Endothelial cell (in vitro differentiated cells): ENCODE measurements at regions not wholly inside any gene's neighbourhood (a gene's known extent, or its start where the extent isn't known, plus 50 kb on each side); places are given as distances from the start of the nearest gene placed in this dataset.

Experiments used
- DNase-seq: peaks from one replicate; pipeline ENCODE4 v3.0.0; 2021; ENCODE audit warnings: low spot score
- H3K27ac Mint-ChIP-seq: one replicate; pipeline ENCODE4 v1.8.0; 2021; ENCODE audit warnings: mixed read lengths, inconsistent platforms; ENCODE audit not compliant: unreplicated experiment
- H3K27me3 Mint-ChIP-seq: one replicate; pipeline ENCODE4 v1.8.0; 2021; ENCODE audit warnings: mild to moderate bottlenecking, moderate library complexity, mixed read lengths, inconsistent platforms; ENCODE audit not compliant: unreplicated experiment
- H3K36me3 Mint-ChIP-seq: one replicate; pipeline ENCODE4 v1.8.0; 2021; ENCODE audit warnings: mild to moderate bottlenecking, low read depth, mixed read lengths, inconsistent platforms; ENCODE audit not compliant: unreplicated experiment
- H3K4me1 Mint-ChIP-seq: one replicate; pipeline ENCODE4 v1.8.0; 2021; ENCODE audit warnings: mild to moderate bottlenecking, mixed read lengths, inconsistent platforms; ENCODE audit not compliant: unreplicated experiment
- H3K4me3 Mint-ChIP-seq: one replicate; pipeline ENCODE4 v1.8.0; 2021; ENCODE audit warnings: mild to moderate bottlenecking, mixed read lengths, inconsistent platforms; ENCODE audit not compliant: unreplicated experiment
- H3K9me3 Mint-ChIP-seq: one replicate; pipeline ENCODE4 v1.8.0; 2021; ENCODE audit warnings: mixed read lengths, inconsistent platforms; ENCODE audit not compliant: unreplicated experiment
- CTCF ChIP-seq: fragments of 200-600 bp; sonication (generic); IDR thresholded peaks from one replicate; pipeline ENCODE4 v1.5.0; 2021; ENCODE audit warnings: antibody characterized with exemption; ENCODE audit not compliant: unreplicated experiment

DNA sequence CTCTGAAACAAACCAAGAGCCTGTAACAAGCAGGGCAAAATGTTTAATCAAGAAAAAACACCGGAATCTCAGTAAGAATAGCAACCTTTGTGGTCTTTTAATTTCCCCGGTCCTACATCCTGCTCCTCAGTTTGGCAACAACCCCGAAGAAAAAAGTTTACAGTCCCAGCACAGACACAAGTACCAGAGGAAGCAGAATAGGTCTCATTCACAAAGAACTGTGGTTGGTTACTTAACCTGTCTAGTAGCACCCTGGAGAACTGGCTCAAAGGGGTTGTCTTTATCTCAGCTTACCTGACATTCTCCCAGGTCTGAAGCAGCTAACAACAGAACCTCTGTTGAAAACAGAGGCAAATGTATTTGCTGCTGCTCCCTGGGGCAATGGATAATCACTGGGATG, 399.3 kb downstream of the AJAP1 start:
- H3K27me3 Mint-ChIP-seq, result no peaks in the 10 kb centered on the region

DNA sequence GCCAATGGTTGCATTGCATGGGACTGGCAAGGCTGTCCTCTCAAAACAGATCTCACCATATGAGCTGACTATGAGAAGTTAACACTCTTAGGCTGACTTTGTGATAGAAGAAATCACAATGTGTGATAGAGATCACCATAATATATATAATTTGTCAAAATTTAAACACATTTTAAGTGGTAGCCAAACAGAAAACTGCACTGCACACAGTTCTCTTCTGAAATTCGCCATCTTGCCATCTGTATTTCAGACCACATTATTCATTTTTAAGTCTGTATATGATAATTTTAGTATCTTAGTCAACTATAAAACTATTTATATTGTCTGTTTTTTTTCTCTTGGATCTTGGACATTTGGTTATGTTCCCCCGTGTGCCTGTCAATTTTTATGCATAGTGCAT, 374.7 kb downstream of the AJAP1 start:
- H3K4me3 Mint-ChIP-seq, result no peak overlapping the region
- no peaks in the 10 kb centered on the region for H3K36me3 Mint-ChIP-seq
- no peaks in the 10 kb centered on the region for H3K4me1 Mint-ChIP-seq
- no peak for DNase-seq
- no peak for TF ChIP-seq CTCF
- H3K27ac Mint-ChIP-seq, result no peak overlapping the region
- H3K27me3 Mint-ChIP-seq, result no peaks in the 10 kb centered on the region
- H3K9me3 Mint-ChIP-seq, result no peaks in the 10 kb centered on the region

More for the DNA sequence above, 399.3 kb downstream of the AJAP1 start:
- Mint-ChIP-seq H3K4me3 (no peak overlapping the region), H3K27ac (no peak overlapping the region), H3K4me1 (no peaks in the 10 kb centered on the region), H3K36me3 (no peaks in the 10 kb centered on the region), H3K9me3 (no peaks in the 10 kb centered on the region)
- no peak for DNase-seq
- no peak for TF ChIP-seq CTCF

GRCh38 chr1:5012249-5012648, 357.8 kb downstream of the AJAP1 start:
- H3K4me3 Mint-ChIP-seq, result no peak overlapping the region
- H3K36me3 Mint-ChIP-seq, result no peaks in the 10 kb centered on the region
- no peaks in the 10 kb centered on the region for H3K9me3 Mint-ChIP-seq
- no peaks in the 10 kb centered on the region for H3K27me3 Mint-ChIP-seq
- no peaks in the 10 kb centered on the region for H3K4me1 Mint-ChIP-seq
- no peak for TF ChIP-seq CTCF
- no peak for DNase-seq
- H3K27ac Mint-ChIP-seq, result no peak overlapping the region

- no peaks in the 10 kb centered on the region for H3K4me1 Mint-ChIP-seq
- H3K27ac Mint-ChIP-seq, result no peak overlapping the region
- H3K4me3 Mint-ChIP-seq, result no peak overlapping the region
- H3K9me3 Mint-ChIP-seq, result no peaks in the 10 kb centered on the region
- DNase-seq, result no peak
- no peak for TF ChIP-seq CTCF
- H3K36me3 Mint-ChIP-seq, result no peaks in the 10 kb centered on the region
- H3K27me3 Mint-ChIP-seq, result no peaks in the 10 kb centered on the region
Measured at GRCh38 chr1:5010656-5011055, 356.2 kb downstream of the AJAP1 start.

- no peak for DNase-seq
- H3K9me3 Mint-ChIP-seq, result no peaks in the 10 kb centered on the region
- H3K27ac Mint-ChIP-seq, result no peak overlapping the region
- H3K27me3 Mint-ChIP-seq, result no peaks in the 10 kb centered on the region
- no peaks in the 10 kb centered on the region for H3K4me1 Mint-ChIP-seq
- TF ChIP-seq CTCF, result no peak
- no peaks in the 10 kb centered on the region for H3K36me3 Mint-ChIP-seq
- H3K4me3 Mint-ChIP-seq, result no peak overlapping the region
Measured at GRCh38 chr1:5010236-5010635, 355.8 kb downstream of the AJAP1 start.
